ENCODE measurements at regions not wholly inside any gene's neighbourhood (a gene's known extent, or its start where the extent isn't known, plus 50 kb on each side); places are given as distances from the start of the nearest gene placed in this dataset.

DNA sequence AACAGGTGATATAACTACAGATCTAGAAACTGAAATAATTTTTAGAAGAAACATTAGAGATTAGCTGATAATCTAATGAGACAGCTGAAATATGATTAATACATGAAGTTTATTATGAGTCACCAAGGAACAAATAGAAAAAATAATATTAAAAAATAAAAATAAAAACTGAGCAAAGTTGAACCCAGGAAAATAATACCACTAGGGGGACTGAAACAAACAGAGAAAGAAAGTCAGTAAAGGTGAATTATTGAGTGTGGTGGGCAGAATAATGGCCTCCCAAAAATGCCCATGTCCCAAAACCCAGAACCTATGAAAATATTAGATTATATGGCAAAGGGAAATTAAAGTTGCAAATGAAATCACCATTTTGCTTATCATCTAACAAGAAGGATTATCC, 820.7 kb upstream of the INTU start:
- DNase-seq: no peak

DNA sequence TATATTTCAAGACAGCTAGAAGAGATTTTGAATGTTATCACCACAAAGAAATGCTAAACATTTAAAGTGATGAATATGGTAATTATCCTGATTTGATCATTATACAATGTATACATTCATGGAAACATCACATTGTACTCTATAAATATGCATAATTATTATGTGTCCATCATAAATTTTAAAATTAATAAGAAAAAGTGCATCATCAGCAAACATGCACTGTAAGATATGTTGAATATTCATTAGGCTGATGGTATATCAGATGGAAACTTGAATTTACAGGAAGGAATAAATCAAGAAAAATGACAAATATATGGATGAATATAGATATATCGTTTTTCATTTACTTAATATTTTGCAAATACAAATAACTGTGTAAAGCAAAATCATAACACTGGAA, 812.1 kb upstream of the INTU start:
- no peak for DNase-seq

DNA sequence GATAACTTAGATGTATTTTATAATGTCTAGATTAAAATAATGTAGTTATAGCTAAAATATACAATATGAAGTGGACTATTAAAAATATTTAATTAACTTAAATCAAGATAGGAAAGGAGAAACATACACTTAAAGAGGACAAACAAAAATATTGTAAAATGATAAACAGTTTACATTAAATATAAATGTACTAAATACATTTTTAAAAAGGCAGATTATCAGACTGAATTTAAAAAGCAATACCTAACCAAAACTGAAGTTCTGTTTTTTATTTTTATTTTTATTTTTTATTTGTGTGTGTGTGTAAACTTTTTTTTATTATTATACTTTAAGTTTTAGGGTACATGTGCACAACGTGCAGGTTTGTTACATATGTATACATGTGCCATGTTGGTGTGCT, 811.6 kb upstream of the INTU start:
- DNase-seq: no peak

- DNase-seq: no peak
Measured at GRCh38 chr4:126825083-126825482, 807.7 kb upstream of the INTU start.

DNA sequence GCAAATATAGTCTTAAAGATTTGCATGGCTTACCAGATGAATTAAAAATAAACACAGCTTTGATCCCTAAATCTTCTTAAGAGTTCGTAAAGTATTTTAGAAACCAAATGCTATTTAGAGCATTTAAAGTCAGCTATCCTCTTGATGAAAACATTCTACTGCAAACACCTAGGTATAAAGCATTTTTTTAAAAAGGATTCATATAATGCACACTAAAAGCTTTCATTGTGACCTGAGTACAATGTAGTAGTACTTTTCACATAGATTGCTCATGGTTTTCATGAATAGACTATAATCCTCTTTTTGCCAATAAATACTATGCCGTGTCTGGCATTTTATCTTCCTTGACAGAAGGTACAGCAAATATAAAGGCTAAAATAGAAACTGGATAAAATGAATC, 805.1 kb upstream of the INTU start:
- DNase-seq: no peak

- DNase-seq: no peak
Measured at GRCh38 chr4:126834854-126835253, 797.9 kb upstream of the INTU start.

- DNase-seq: no peak
Measured at GRCh38 chr4:126838941-126839679, 793.6 kb upstream of the INTU start.

DNA sequence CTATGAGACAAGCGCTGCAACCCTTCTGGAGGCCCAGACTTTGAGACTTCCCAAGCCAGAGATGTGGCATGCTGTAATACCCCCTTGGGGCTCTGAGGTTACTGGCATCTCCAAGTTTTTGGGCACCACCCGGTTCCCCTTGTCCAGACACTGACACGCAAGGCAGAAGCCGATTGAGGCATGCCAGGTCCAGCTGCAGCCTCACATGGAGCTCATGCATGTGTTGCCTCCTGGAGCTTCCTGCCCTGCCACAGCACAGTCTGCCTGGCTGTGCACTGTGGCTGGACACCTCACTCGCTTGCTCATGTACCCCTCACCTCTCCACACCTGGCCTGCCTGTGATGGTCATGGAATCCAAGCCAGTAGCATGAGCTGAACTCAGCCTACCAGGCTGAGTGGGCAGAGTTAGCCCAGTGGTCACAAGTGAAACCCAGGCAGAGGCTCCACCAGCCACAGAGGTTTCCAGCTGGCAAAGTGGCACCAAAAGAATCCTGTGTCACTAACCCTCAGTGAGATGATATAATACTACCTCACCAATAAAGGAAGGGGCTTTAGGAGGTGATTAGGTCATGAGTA, 789.2 kb upstream of the INTU start:
- DNase-seq: no peak

DNA sequence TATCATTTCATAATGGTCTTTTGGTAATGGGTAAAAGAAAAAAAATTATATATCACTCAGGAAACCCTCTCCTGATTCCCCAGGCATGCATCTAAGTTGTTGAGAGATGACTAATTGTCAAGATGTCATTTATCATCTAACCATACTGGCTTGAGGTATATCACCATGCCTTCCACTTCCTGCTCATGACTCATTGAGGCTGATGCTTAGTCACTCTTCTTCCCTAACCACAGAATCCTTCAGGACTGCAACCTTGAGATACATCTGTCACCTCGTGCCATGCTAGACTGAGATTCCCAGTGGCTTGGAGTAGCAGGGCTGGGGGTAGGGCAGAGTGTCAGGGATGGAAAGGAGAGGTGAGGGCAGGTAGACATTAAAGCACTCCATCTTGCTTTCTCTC, 782.5 kb upstream of the INTU start:
- DNase-seq: peak; percentile 28

DNA sequence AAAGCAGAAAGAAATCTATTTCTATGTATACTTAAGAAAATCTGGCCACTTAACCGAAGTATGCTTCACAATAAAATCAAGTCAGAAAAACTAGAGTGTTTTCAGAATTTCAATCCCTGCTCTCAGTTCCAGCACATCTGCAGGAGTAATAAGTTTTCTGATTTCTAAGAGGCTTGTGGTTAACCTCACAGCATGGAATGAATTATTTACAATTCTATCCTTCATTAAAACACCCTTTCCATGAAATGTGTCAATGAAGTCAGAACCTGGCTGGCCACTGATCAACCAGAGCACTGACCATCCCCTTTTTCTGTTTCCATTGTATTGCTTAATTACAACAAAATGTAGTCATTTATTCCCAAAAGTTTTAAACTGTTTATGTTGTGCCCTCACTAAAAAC, 781.4 kb upstream of the INTU start:
- no peak for DNase-seq

- no peak for DNase-seq
Measured at GRCh38 chr4:126853715-126854114, 779.0 kb upstream of the INTU start.

DNA sequence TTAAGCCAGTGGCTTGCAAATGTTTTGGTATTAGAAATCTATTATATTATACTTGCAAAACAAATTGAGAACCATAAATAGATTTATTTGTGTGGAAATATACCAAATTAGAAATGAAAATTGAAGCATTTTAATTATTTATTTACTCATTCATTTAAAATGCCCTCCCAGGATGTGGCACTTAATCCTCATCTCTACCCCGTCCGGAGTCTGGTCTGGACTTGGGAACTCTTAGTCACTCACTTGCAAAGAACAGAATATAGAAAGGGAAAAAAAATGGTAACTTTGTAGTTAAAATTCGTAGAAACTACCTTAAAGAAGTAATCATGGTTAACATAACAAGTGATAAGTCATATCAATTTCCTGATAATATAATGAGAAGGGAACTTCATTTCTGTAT, 775.9 kb upstream of the INTU start:
- no peak for DNase-seq

DNA sequence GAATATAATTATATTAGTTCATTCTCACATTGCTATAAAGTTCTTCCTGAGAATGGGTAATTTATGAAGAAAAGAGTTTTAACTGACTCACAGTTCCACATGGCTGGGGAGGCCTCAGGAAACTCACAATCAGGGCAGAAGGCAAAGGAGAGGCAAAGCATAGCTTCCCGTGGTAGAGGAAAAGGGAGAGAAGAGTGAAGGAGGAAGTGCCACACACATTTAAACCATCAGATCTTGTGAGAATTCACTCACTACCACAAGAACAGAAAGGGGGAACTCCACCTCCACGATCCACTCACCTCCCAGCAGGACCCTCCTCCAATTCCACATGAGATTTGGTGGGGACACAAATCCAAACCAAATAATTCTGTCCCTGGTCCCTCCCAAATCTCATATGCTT, 773.4 kb upstream of the INTU start:
- no peak for DNase-seq

- no peak for DNase-seq
Measured at GRCh38 chr4:126859872-126860271, 772.9 kb upstream of the INTU start.

DNA sequence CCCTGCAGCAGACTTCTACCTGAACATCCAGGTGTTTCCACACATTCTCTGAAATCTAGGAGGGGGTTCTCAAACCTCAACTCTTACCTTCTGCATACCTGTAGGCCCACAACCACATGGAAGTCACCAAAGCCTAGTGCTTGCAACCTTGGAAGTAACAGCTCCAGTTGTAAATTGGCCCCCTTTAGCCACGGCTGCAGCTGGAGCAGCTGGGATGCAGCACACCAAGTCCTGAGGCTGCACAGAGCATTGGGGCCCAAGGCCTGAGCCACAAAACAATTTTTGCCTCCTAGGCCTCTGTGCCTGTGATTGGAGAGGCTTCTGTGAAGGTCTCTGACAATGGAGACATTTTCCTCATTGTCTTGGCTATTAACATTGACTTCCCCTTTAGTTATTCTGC, 772.4 kb upstream of the INTU start:
- DNase-seq: no peak

- DNase-seq: no peak
Measured at GRCh38 chr4:126869967-126870366, 762.8 kb upstream of the INTU start.

GRCh38 chr4:126871810-126872209, 760.9 kb upstream of the INTU start:
- DNase-seq: no peak

GRCh38 chr4:126874533-126874932, 758.2 kb upstream of the INTU start:
- DNase-seq: no peak

DNA sequence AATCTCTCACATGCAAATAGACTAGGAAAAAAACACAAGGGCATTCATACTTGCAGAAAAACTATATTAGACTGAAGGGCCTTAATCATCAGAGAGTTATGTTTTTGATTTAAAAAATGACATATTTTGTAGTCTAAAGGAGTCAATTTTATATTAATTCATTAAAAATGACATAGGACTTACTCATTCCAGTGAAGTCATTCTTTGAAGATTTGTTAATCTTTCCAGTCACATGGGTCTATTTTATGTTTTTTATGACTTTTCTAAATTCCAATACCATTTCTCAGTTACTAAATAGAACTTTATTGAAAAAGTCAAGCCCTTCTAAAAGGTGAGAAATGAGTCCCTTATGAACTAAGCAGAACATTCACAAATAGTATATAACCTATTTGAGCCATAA, 743.8 kb upstream of the INTU start:
- no peak for DNase-seq

GRCh38 chr4:126890383-126890782, 742.4 kb upstream of the INTU start:
- no peak for DNase-seq

- DNase-seq: no peak
Measured at GRCh38 chr4:126890994-126891393, 741.8 kb upstream of the INTU start.

GRCh38 chr4:126894963-126895362, 737.8 kb upstream of the INTU start:
- DNase-seq: no peak

- DNase-seq: no peak
Measured at GRCh38 chr4:126895988-126896570, 736.7 kb upstream of the INTU start.

DNA sequence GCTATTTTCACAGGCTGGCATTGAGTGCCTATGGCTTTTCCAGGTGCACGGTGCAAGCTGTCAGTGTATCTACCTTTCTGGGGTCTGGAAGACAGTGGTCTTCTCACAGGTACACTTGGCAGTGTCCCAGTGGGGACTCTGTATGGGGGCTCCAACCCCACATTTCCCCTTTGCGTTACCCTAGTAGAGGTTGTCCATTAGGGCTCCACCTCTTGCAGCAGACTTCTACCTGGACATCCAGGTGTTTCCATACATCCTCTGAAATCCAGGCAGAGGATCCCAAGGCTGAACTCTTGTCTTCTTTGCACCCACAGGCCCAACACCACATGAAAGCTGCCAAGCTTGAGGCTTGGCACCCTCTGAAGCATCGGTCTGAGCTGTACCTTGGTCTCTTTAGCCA, 735.7 kb upstream of the INTU start:
- no peak for DNase-seq

- DNase-seq: no peak
Measured at GRCh38 chr4:126898815-126899214, 733.9 kb upstream of the INTU start.

Measured in T1000 (cell line).